Activated T-helper 1 cell treated with anti-CD3 and anti-CD28 coated beads, Interleukin-2, amount 50 U/mL, for 16 hours (primary cell): ENCODE measurements at regions not wholly inside any gene's neighbourhood (a gene's known extent, or its start where the extent isn't known, plus 50 kb on each side); places are given as distances from the start of the nearest gene placed in this dataset.

Experiments used
- DNase-seq, 2 donors: peaks; one replicate each; pipeline ENCODE4 v3.0.0-alpha.2; 2020; ENCODE audit warnings: low read depth in 1 of 2, low spot score in 1 of 2

DNA sequence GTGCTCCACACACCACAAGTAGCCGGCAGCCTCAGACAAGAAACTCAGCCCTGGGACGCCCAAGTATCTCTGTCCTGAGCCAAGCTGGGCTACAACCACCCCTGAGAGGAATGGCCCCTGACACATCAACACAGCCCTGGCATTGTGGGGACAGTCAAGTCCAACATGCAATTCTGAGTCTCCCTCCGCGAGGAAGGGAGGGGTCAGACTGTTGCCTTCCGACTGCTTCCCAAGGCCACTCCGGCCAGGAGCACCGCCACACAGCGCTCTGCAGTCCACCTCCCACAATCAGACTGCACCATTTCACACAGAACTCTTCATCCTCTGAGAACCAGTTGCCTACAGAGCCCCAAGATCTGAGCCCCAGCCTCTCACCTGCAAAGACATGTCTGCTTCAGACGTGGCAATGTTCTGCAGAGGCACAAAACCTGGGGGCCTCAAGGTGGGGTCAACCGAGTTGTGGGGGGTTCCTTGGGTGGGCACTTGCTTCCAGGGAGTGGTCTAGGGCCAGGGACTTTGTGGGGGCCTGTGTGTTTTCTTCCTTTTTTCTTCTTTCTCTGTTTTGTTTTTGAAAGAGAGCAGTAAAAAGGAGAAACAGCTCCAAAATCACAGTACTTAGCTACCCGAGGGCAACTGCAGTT, 76.7 kb upstream of the SALL3 start:
- no peak for DNase-seq

DNA sequence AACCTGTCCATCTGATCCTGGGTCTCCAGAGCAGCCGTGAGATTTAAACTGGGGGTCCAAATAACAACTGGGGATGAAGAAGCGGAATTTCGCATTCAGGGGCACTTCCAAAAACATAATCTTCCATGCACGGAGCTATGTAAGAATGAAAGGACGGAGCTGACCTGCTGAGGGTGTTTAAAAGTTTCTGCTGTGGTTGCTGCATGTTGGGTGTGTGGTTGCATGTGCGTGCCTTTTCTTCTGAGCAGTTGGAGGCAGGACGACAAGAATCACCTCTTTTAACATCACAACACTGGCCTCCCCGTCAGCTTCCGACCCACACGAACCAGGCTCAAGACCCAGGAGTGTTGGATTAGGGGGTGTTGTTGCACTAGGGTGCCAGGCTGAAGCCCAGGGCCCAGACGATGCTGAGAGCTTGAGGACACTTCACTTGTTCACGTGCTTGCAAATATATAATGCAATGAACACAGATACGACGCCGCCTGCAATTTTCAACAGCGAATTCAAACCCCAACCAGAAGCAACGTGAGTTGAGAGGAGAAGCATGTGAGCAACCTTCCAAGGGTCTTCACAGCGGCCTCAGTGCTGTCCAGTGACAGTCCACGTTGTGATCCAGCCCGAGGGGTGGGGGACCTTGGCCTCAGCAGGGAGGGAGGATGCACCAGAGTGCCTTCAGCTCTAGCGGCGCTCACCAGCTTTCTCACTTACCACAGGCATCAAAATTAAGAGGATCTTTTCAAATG, 76.0 kb upstream of the SALL3 start:
- DNase-seq = no peak

DNA sequence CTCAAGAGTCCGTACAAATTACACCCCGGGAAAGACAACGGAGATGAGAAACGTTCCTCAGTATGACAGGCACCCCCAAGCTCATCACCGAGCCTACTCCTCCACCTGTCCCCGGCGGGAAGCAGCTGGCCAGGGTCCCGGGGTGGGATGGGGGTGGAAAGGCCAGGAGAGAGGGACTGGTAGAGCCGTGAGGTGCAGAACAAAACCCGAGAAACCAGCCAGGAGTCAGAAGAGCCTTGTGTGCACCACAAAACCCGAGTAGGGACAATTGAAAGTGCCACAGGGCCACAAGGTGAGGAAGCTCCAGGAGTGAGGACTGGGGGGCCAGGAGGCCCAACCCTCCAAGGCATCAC, 75.5 kb upstream of the SALL3 start:
- no peak for DNase-seq

DNA sequence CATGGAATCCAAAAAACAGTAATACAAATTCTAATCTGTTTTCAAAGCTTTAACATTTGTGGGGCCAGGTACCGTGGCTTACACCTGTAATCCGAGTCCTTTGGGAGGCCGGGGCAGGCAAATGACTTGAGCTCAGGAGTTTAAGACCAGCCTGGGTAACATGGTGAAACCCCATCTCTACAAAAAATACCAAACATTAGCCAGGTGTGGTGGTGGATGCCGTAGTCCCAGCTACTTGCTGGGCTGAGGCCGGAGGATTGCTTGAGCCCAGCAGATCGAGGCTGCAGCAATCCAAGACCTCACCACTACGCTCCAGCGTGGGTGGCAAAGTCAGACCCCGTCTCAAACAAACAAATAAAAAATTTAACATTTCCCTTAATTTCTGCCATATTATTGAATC, 74.3 kb upstream of the SALL3 start:
- no peak for DNase-seq

DNA sequence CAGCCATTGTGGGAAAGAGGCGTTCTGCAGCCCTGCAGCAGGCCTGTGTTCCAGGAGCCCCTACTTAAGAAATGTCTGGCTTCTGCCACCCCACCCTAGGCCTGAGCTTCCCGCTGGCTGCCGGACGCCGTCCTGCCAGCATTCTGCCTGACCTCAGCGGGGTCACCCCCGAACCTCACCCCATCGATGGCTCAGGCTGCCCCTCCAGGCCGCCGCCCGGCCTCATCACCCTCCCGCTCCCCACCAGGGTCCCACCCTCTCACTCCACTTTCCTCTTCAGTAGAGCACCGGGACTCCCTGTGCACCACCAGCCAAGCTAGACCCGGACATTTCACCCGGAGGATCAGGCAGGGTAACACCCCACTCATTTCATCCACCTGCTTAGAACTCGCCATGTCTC, 73.6 kb upstream of the SALL3 start:
- DNase-seq = no peak

DNA sequence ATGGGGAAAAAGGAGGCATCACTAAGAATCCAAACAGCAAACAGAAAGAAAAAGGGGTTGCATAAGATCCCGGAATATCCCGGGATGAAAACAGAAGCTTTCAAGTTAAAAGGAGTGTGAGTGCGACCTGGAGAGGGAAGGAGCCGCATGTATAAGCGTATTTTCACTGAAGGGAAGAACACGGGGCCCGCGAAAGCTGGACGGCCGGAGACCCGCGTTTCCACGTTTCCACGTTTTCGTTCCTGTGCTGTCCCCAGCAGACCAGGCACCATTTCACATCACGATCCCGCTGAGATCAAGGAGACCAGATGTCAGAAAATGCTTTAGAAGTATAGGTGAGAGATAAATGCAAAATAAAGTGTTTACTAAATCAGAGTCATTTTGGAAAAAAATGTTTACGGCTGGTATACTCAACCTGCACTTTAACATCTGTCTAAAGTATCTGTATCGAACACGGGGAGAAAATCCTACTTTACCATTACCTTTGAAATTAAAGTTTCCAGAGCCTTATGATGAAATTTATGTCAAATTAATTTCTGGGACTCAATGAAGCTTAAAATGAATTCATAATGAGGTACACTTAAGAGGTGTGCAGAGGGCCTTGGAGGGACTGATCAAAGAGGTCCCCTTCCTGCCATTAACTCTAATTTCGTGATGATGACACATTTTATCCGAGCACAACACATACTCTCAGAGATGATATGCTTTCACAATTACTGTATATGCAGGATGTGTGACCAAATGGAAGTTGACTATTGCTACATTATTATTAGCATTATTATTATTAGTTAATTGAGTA, 71.0 kb upstream of the SALL3 start:
- no peak for DNase-seq

DNA sequence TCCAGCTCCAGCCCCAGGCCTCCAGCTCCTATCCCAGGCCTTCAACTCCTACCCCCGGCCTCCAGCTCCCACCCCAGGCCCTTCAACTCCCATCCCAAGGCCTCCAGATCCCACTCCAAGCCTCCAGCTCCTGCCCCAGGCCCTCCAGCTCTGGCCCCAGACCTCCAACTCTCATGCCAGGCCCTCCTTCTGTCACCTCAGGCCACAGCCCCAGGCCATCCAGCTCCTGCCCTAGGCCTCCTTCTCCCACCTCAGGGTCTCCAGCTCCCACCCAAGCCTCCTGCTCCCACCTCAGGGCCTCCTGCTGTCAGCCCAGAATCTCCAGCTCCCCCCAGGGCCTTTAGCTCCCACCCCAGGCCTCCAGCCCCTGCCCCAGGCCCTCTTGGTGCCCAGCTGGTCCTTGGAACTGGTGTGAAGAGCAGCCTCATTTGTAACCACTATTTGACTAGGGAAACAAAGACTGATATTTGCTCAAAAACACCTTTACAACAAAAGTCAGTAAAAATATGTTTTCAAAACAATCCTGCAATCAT, 67.8 kb upstream of the SALL3 start:
- no peak for DNase-seq

DNA sequence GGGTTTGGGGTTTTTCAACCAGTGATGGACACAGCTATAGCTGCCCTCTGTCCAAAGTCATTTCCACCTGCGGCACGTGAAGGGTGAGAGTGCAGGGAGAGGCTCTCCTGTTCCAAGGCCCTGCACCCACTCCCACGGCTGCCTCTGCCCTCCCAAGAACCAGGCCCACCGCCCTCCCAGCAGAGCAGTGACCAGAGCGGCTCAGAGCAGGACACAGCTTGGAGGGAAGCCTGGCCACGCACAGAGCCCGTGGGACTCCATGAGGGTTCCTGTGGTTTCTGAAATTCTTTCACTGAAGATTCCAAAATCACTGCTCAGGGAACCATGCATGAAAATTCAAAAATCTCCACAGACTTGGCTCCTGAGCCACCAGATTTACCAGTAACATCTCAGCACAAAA, 67.3 kb upstream of the SALL3 start:
- no peak for DNase-seq

DNA sequence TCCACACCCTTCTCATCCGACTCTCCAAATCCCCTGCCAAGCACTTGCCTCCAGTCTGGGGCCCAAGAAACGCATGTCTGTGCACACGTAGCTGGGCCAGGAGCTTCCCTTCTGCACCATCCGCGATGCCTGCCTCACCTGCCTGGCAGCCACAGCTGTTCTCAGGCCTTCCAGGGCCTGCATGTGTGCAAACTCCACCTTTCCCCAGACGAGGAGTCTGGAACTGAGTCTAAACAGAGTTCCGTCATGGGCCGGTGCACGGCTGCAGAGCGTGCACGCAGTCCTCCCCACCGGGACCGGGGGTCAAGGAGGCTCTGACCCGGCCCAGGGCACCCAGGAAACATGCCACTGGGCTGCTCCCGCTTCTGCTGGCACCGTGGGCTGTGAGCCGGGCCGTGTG, 66.8 kb upstream of the SALL3 start:
- DNase-seq = no peak

DNA sequence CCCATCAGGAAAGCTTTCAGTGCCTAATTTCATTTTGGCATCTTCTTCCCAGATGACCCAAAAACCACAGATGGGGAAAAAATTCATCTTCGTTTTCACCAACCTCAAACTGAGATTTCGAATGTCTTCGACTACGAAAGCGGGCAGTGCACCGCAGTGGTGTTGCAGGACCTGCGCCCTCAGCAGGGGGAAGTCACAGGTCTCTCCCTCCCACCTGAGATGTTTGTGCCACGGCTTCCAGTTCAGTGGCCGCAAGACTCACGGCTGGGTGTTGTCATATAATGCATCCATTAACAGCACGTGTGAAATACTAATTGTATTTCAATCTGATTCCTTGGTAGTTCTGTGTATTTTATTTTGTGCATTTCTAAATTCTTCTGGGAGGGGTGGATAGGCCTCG, 66.2 kb upstream of the SALL3 start:
- no peak for DNase-seq

DNA sequence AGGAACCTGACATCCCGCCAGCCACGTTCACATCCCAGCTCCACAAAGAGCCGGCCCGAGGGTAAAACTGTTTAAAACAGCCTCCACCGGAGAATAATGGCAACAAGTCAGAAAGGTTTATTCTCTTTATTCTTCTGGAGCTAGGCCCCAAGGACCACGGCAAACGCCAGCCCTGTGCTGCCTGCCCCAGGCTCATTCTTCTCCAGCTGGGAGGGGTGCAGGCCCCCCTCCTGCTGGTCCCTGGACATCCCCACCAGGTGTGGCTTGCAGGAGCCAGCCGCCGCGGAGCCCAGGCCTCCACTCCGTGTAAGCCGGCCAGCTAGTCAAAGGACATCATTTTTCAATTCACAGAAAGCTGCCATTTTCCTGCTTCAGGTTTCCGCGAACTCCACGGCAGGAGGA, 65.8 kb upstream of the SALL3 start:
- DNase-seq = no peak

DNA sequence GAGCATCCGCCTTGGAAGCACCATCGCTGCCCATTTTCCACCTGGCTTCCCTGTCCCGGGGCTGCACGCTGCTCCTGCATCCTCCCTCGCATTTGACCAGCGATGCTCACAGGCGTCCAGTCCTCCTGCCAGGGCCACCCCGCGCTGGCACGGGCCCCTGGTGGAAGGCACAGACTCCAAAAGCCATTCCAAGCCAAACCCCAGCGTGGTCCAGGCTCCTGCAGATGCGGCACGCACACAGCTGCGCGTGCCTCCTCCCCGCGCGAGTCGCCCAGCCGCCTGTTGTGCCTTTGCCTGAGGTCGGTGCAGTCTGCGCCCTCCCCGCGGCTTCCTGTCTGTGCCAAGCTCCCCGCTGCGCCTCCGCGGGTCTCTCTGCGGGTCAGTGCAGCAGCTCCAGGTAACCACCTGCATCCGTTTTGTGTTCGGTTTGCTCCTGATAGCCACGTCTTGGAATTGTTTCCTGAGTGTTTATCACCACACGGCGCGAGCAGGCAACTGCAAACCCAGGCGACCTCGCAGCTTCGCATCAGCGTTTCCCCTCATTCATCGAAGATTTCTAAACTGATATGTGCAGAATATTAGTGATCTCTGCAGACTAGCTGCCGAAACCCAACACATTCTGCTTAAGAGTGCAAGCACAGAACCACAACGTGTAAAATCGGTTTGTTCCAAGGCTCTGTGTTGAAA, 65.2 kb upstream of the SALL3 start:
- DNase-seq = no peak

DNA sequence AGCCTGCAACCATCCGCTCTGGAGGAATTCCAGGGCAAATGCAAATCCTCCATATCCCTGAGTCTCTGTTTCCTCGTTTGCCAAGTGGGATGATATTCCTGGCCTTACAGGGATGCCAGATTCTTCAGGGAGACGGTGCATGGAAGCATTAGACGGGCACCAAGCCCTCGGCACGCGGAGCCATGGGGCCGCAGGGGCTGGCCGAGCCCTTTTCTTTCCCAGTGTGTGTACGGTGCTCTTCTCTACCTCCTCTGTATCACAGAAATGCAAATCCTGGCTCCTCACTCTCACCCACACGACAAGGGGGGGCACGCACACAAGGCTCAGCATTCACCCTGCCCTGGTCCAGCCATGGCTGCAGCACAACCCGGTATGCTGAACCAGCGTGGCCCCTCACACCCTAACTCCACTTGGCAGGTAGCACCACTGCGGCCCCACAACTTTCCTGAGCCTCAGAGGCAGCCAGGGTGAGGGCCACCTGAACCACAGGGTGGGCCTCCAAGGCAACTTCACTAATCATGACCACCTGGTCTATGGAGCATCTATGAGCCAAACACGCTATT, 64.1 kb upstream of the SALL3 start:
- DNase-seq = no peak

DNA sequence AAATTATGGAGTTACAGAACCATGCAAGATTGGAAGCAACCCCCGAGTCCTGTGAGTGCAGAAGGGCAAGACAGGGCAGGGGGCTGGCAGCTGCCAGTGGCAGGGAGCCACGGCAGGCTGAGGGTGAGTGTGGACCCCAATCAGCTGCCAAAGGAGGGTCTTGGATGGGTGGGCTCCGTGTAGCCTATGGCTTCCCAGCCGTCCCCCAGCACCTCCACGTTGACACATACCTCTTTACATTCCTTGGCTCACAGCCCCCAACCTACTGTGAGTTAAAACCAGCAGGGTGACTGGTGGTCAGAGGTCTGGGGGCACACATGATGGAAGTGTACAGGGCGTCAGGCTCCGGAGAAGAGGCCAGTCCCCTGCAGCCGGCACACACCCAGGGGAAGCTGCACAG, 60.9 kb upstream of the SALL3 start:
- DNase-seq = no peak

DNA sequence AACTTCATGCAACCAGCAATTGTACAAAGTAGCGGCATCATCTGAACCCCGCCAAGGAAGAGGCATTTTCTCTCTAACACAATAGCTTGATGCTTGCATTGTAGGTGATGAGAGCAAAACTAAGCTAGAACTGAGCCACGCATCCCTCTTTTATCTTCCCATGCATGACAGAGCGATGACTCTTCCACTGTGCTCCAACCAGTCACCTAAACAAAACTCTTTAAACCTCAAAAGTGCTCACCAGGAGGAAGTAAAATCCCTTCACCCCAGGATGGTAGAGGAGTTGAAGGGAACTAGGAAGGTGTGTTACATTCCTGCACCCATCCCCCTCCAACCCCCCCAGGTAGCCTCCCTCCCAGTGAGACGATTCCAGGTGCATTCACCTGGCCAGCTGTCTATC, 59.7 kb upstream of the SALL3 start:
- DNase-seq = no peak

DNA sequence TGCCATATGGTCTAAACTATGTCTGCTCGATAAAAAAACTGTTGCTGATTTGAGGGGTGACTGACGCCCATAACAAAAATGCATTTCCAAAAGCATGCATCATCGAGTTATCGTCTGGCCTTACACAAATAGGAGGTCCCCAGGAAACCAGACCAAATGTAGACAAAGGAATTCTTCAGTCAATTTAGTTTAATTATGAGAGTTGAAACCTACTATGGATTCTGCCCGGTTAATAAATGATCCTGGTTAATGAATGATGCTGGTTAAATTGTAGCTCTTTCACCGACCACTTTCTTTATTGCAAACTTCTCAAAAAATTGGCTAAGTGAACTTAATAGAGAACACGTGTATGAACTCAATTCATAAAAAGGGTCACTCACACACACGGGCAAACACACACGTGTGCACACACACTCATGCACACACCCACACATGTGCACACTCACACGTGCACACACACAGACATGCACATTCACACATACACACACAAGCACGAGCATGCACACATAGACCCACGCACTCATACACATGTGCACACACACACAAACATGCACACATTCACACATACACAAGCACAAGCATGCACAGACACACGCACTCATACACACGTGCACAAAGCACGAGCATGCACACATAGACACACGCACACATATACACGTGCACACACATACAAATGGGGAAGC, 59.0 kb upstream of the SALL3 start:
- no peak for DNase-seq

DNA sequence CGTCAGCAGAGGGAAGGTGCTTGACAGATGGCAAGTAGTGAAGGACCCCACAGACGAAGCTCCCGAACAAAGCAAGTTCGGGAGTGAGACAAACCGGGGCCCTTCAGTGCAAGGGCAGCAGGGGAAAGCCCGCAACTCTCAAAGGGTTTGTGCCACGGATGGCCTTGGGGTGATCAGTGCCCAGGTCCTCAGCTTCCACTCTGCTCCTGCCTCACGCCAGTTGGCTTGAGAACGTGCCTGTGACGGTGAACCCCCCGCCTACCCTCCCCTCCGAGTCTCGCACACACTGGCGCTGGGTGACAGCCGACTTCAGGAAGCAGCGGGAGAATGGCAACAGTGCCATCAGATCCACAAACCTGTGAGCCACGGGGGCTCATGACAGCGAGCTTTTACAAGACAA, 56.8 kb upstream of the SALL3 start:
- DNase-seq = no peak

DNA sequence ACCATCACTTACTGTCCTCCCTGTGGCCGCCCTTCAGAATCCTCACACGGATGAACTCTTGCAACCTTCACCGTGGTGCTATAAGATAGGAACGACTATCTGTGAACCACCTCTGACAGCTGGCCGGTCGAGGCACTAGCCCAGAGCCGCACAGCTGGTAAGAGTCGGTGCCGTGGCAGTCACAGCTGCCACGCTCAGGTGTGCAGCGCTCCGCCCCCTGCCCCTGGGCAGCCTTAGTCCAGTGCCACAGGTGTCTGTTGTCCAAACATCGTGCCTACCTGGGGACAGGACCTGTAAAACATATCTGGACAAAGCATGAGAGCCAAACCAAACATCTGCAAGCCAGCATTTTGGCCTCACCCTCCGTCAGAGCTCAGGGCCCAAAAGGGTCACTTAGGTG, 55.3 kb upstream of the SALL3 start:
- no peak for DNase-seq

DNA sequence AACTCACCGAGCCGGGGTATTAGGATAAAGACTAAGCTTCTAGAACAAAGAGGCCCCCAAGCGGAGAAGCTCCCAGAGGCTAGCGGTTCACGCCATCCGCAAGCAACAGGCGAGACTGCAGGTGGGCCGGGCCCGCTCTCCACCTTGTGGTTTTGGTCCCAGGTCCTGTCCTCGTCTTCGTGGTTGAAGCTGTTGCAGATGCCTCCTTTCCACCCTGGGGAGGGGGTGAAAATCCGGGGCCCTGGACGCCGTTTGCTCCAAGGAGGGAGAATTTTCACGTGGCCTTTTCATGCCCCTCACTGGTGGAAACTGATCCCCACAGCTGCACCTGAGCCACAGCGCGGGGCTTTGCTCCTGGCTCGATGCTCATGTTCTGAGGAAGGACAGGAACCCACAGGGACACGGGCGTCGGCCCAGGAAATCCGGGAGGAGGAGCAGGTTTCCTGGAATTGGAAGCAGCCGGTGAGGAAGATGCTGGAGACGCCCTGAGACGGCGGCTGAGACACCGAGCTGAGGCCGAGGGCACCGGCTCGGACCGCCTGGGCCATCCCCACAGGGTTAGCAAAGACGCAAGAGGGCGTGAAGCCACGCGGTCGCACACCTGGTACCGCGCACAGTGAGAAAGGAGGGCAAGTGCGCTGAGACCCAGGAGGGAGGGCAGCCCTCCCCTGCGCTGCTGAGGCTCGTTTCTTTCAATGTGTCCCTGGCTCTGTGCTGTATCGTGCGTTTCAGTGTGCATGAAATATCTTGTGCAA, 54.7 kb upstream of the SALL3 start:
- no peak for DNase-seq
